ENCODE measurements at regions not wholly inside any gene's neighbourhood (a gene's known extent, or its start where the extent isn't known, plus 50 kb on each side); places are given as distances from the start of the nearest gene placed in this dataset.

- DNase-seq = peak; percentile 13
- CTCF ChIA-PET = no interaction called here
- Mint-ChIP-seq H3K9me3 (no peaks in the 10 kb centered on the region), H3K4me1 (ENCODE audit: low read depth) (peaks cover 8% of the 10 kb centered on the region), H3K27me3 (ENCODE audit: low read depth) (no peaks in the 10 kb centered on the region), H3K36me3 (ENCODE audit: low read depth) (no peaks in the 10 kb centered on the region), H3K4me3 (no peak overlapping the region), H3K27ac (no peak overlapping the region)
- intact Hi-C loops (cut with micrococcal nuclease) = no loop called here
These were observed 59.0 kb downstream of the ING2 start for GRCh38 chr4:183563874-183564273.

DNA sequence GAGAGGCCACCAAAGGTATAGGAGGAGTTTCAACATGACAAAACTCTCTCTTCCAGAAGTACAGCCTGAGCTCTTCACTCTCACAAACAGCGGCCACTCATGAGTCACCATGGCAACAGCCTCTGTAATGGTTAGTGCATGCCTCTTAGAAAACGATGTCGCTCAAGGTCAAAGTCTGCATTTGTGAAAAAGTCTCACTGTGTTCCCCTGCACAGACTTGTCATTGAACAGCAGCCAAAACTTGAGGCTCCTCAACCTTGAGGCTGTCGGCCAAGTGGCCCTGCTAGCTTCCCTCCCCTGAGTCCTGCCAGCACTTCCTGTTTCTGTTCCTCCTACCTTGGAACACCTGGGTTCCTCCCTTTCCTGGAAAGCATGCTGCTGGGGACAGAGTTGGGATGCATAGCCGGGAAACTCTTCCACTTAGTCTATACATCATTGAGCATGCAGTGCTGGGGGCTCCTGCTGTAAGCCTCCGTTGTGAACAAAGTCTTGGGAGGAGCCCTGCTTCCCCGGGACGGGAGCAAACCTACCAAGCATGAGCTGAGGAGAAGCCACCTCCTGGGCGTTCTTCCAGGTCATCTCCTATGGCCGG is 66.6 kb downstream of the ING2 start:
- CTCF ChIA-PET = interaction anchor here (0.9 kb wide), 1 partner anchor 31 kb away, joined by 4 read pairs; no protein-coding TSS in a partner anchor
- Mint-ChIP-seq H3K27ac (no peak overlapping the region), H3K36me3 (ENCODE audit: low read depth) (no peaks in the 10 kb centered on the region), H3K27me3 (ENCODE audit: low read depth) (peaks cover 4% of the 10 kb centered on the region), H3K4me3 (no peak overlapping the region), H3K9me3 (no peaks in the 10 kb centered on the region), H3K4me1 (ENCODE audit: low read depth) (no peaks in the 10 kb centered on the region)
- intact Hi-C loops (cut with micrococcal nuclease) = no loop called here
- DNase-seq = peak; percentile 13

GRCh38 chr4:183576701-183577404 is 72.0 kb downstream of the ING2 start:
- H3K4me3 Mint-ChIP-seq = no peak overlapping the region
- intact Hi-C loops (cut with micrococcal nuclease) = no loop called here

GRCh38 chr4:183580370-183580769 is 75.5 kb downstream of the ING2 start:
- no peak overlapping the region for H3K27ac Mint-ChIP-seq
- no peak for DNase-seq
- intact Hi-C loops (cut with micrococcal nuclease) = no loop called here
- no peaks in the 10 kb centered on the region for H3K4me1 Mint-ChIP-seq (ENCODE audit: low read depth)
- CTCF ChIA-PET = no interaction called here
- H3K27me3 Mint-ChIP-seq (ENCODE audit: low read depth) = peaks cover 2% of the 10 kb centered on the region
- H3K4me3 Mint-ChIP-seq = no peak overlapping the region
- no peaks in the 10 kb centered on the region for H3K36me3 Mint-ChIP-seq (ENCODE audit: low read depth)
- H3K9me3 Mint-ChIP-seq = peaks cover 6% of the 10 kb centered on the region

More at GRCh38 chr4:183576701-183577404, 72.0 kb downstream of the ING2 start:
- CTCF ChIA-PET = interaction anchor here (1.5 kb wide), 1 partner anchor 11 kb away, joined by 3 read pairs; no protein-coding TSS in a partner anchor
- DNase-seq = no peak
- H3K4me1 Mint-ChIP-seq (ENCODE audit: low read depth) = no peaks in the 10 kb centered on the region
- H3K36me3 Mint-ChIP-seq (ENCODE audit: low read depth) = no peaks in the 10 kb centered on the region
- H3K27me3 Mint-ChIP-seq (ENCODE audit: low read depth) = peaks cover 2% of the 10 kb centered on the region
- no peak overlapping the region for H3K27ac Mint-ChIP-seq
- peaks cover 6% of the 10 kb centered on the region for H3K9me3 Mint-ChIP-seq

DNA sequence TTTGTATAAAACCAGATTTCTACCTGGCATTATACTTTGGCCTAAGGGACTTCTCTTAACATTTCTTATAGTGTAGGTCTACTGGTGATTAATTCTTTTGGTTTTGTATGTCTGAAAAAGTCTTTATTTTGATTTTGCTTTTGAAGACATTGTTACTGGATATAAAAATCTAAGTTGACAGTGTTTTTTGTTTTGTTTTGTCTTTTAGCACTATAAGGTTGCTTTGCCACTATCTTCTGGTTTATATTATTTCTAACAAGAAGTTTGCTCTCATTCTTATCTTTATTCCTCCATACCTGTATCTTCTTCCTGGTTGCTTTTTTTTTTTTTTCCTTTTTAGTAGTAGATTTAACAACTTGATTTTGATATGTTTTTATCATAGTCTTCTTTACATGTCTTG is 76.0 kb downstream of the ING2 start:
- Mint-ChIP-seq H3K27me3 (ENCODE audit: low read depth) (peaks cover 2% of the 10 kb centered on the region), H3K4me3 (no peak overlapping the region), H3K9me3 (peaks cover 6% of the 10 kb centered on the region), H3K36me3 (ENCODE audit: low read depth) (no peaks in the 10 kb centered on the region), H3K27ac (no peak overlapping the region), H3K4me1 (ENCODE audit: low read depth) (no peaks in the 10 kb centered on the region)
- CTCF ChIA-PET = no interaction called here
- DNase-seq = no peak
- intact Hi-C loops (cut with micrococcal nuclease) = no loop called here

DNA sequence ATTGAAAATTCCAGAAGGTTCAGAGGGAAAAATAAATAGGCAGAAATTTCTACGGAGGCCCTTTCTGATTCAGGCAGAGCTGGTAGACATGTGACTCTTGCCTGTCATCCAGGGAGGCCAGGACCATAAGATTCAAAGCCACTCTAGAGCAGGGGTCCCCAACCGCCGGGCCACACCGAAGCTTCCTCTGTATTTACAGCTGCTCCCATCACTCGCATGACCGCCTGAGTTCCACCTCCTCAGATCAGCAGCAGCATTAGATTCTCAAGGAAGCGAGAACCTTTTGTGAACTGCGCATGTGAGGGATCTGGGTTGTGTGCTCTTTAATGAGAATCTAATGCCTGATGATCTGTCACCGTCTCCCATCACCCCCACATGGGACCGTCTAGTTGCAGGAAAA is 72.2 kb downstream of the RWDD4 start:
- CTCF ChIA-PET = interaction anchor here (0.6 kb wide), 1 partner anchor 669 kb away, joined by 6 read pairs; no protein-coding TSS in a partner anchor
- no peak for DNase-seq
- H3K27ac Mint-ChIP-seq = no peak overlapping the region
- no peaks in the 10 kb centered on the region for H3K9me3 Mint-ChIP-seq
- H3K4me3 Mint-ChIP-seq = no peak overlapping the region
- H3K36me3 Mint-ChIP-seq (ENCODE audit: low read depth) = no peaks in the 10 kb centered on the region
- no peaks in the 10 kb centered on the region for H3K27me3 Mint-ChIP-seq (ENCODE audit: low read depth)
- intact Hi-C loops (cut with micrococcal nuclease) = no loop called here
- H3K4me1 Mint-ChIP-seq (ENCODE audit: low read depth) = no peaks in the 10 kb centered on the region

DNA sequence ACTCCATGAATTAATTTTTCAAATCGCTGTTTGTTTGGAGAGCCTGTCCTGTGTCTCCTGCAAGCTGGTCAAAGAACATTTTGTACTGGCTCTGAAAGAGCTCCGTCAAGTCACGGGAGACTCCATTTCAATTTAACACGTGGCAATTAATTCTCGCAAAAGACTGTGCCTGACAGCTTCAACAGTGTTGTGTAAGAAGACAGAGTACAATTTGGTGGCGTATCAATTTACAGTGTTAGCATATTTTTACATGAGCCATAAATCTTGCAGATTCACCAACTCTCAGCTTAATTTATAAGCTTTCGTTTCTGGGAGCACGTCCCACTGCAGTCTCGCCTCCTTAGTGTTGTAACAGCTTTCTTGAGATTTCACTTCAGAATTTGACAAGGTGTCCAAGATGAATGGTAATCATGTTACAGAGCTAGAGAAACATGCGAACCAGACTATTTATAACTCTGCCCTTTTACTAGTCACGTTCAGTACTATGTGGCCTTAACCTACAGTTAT is 70.8 kb downstream of the RWDD4 start:
- no peak overlapping the region for H3K4me3 Mint-ChIP-seq
- intact Hi-C loops (cut with micrococcal nuclease) = no loop called here
- CTCF ChIA-PET = interaction anchor here (0.9 to 1.1 kb wide), 2 partner anchors 10 to 17 kb away, joined by 3 read pairs; no protein-coding TSS in a partner anchor
- no peak overlapping the region for H3K27ac Mint-ChIP-seq
- H3K9me3 Mint-ChIP-seq = no peaks in the 10 kb centered on the region
- no peaks in the 10 kb centered on the region for H3K36me3 Mint-ChIP-seq (ENCODE audit: low read depth)
- H3K4me1 Mint-ChIP-seq (ENCODE audit: low read depth) = no peaks in the 10 kb centered on the region
- no peak for DNase-seq
- no peaks in the 10 kb centered on the region for H3K27me3 Mint-ChIP-seq (ENCODE audit: low read depth)

- no peaks in the 10 kb centered on the region for H3K27me3 Mint-ChIP-seq (ENCODE audit: low read depth)
- H3K9me3 Mint-ChIP-seq = no peaks in the 10 kb centered on the region
- H3K27ac Mint-ChIP-seq = no peak overlapping the region
- DNase-seq = no peak
- no peak overlapping the region for H3K4me3 Mint-ChIP-seq
- H3K36me3 Mint-ChIP-seq (ENCODE audit: low read depth) = no peaks in the 10 kb centered on the region
- CTCF ChIA-PET = interaction anchor here (0.9 to 1.1 kb wide), 2 partner anchors 11 to 17 kb away, joined by 3 read pairs; no protein-coding TSS in a partner anchor
- intact Hi-C loops (cut with micrococcal nuclease) = no loop called here
- H3K4me1 Mint-ChIP-seq (ENCODE audit: low read depth) = no peaks in the 10 kb centered on the region
These were observed 70.3 kb downstream of the RWDD4 start for GRCh38 chr4:183588691-183589090.

GRCh38 chr4:183589461-183590099 is 69.4 kb downstream of the RWDD4 start:
- CTCF ChIA-PET = interaction anchor here (0.9 to 1.1 kb wide), 2 partner anchors 10 to 16 kb away, joined by 3 to 4 read pairs; no protein-coding TSS in a partner anchor
- intact Hi-C loops (cut with micrococcal nuclease) = no loop called here
- no peak overlapping the region for H3K4me3 Mint-ChIP-seq

More at GRCh38 chr4:183589461-183590099, 69.4 kb downstream of the RWDD4 start:
- no peaks in the 10 kb centered on the region for H3K4me1 Mint-ChIP-seq (ENCODE audit: low read depth)
- no peak overlapping the region for H3K27ac Mint-ChIP-seq
- H3K27me3 Mint-ChIP-seq (ENCODE audit: low read depth) = no peaks in the 10 kb centered on the region
- H3K36me3 Mint-ChIP-seq (ENCODE audit: low read depth) = no peaks in the 10 kb centered on the region
- no peak for DNase-seq
- no peaks in the 10 kb centered on the region for H3K9me3 Mint-ChIP-seq

Measured in activated naive CD4-positive, alpha-beta T cell treated with anti-CD3 and anti-CD28 coated beads for 36 hours (primary cell).